Astrocyte (in vitro differentiated cells and primary cell): ENCODE measurements at regions not wholly inside any gene's neighbourhood (a gene's known extent, or its start where the extent isn't known, plus 50 kb on each side); places are given as distances from the start of the nearest gene placed in this dataset.

Experiments used
- DNase-seq: peaks from one replicate; pipeline ENCODE4 v3.0.0-alpha.2; 2010; ENCODE audit warnings: low read depth
- FAIRE-seq: peaks from 2 replicates; lab custom pipeline; 2011; peaks lifted over from hg19 to GRCh38; lab: Jason Lieb, UNC
- H2AFZ ChIP-seq: 2 replicates; pipeline ENCODE4 v1.6.0; 2012; ENCODE audit warnings: low read depth, low read length, inconsistent platforms
- H3K27ac ChIP-seq: 2 replicates; pipeline ENCODE4 v1.5.1; 2011; ENCODE audit warnings: low read depth, low read length, inconsistent platforms
- H3K27me3 ChIP-seq: 2 replicates; pipeline ENCODE4 v1.6.0; 2011; ENCODE audit warnings: low read length, inconsistent platforms; ENCODE audit not compliant: insufficient read depth
- H3K36me3 ChIP-seq: 2 replicates; pipeline ENCODE4 v1.5.1; 2011; ENCODE audit warnings: low read length, inconsistent platforms; ENCODE audit not compliant: insufficient read depth
- H3K4me1 ChIP-seq: 2 replicates; pipeline ENCODE4 v1.5.1; 2011; ENCODE audit warnings: low read length, inconsistent platforms; ENCODE audit not compliant: insufficient read depth
- H3K4me2 ChIP-seq: 2 replicates; pipeline ENCODE4 v1.6.0; 2012; ENCODE audit warnings: low read length, inconsistent platforms
- H3K4me3 ChIP-seq: 2 replicates; pipeline ENCODE4 v1.5.1; 2011; ENCODE audit warnings: low read depth, mild to moderate bottlenecking, low read length, inconsistent platforms; ENCODE audit not compliant: insufficient read depth
- H3K79me2 ChIP-seq: 2 replicates; pipeline ENCODE4 v1.6.0; 2012; ENCODE audit warnings: mild to moderate bottlenecking, low read length, inconsistent platforms; ENCODE audit not compliant: insufficient read depth
- H3K9ac ChIP-seq: 2 replicates; pipeline ENCODE4 v1.6.0; 2012; ENCODE audit warnings: mild to moderate bottlenecking, low read length, inconsistent platforms
- H3K9me3 ChIP-seq: 2 replicates; pipeline ENCODE4 v1.5.1; 2012; ENCODE audit warnings: low read depth, mild to moderate bottlenecking, low read length, inconsistent platforms; ENCODE audit not compliant: insufficient read depth
- H4K20me1 ChIP-seq: 2 replicates; pipeline ENCODE4 v1.6.0; 2012; ENCODE audit warnings: low read length, inconsistent platforms; ENCODE audit not compliant: insufficient read depth
- H3K27ac Mint-ChIP-seq: one replicate; pipeline ENCODE4 v1.8.0; 2021; ENCODE audit warnings: mild to moderate bottlenecking, mixed read lengths; ENCODE audit not compliant: unreplicated experiment
- H3K27me3 Mint-ChIP-seq: one replicate; pipeline ENCODE4 v1.8.0; 2021; ENCODE audit warnings: low read depth, mixed read lengths; ENCODE audit not compliant: unreplicated experiment
- H3K36me3 Mint-ChIP-seq: one replicate; pipeline ENCODE4 v1.8.0; 2021; ENCODE audit warnings: low read depth, mixed read lengths; ENCODE audit not compliant: unreplicated experiment
- H3K4me1 Mint-ChIP-seq: one replicate; pipeline ENCODE4 v1.8.0; 2021; ENCODE audit warnings: low read depth, mixed read lengths; ENCODE audit not compliant: unreplicated experiment
- H3K4me3 Mint-ChIP-seq: one replicate; pipeline ENCODE4 v1.8.0; 2021; ENCODE audit warnings: mild to moderate bottlenecking, moderate library complexity, mixed read lengths; ENCODE audit not compliant: unreplicated experiment
- H3K9me3 Mint-ChIP-seq: one replicate; pipeline ENCODE4 v1.8.0; 2021; ENCODE audit warnings: mild to moderate bottlenecking, mixed read lengths; ENCODE audit not compliant: unreplicated experiment
- CTCF ChIP-seq: IDR thresholded peaks from 2 replicates; pipeline ENCODE4 v1.5.1; 2011; ENCODE audit warnings: low read depth, mild to moderate bottlenecking, inconsistent platforms, low read length, moderate library complexity; ENCODE audit not compliant: insufficient read depth
- EZH2 ChIP-seq: IDR thresholded peaks from 2 replicates; pipeline ENCODE4 v1.6.1; 2012; ENCODE audit warnings: mild to moderate bottlenecking, low read length, inconsistent platforms; ENCODE audit not compliant: insufficient read depth

GRCh38 chr14:40368314-40368713 is 936.1 kb upstream of the FBXO33 start:
- H3K27me3 ChIP-seq = no peaks in the 10 kb centered on the region
- H3K9ac ChIP-seq = no peak overlapping the region
- no peak overlapping the region for H3K4me3 Mint-ChIP-seq
- no peaks in the 10 kb centered on the region for H3K9me3 ChIP-seq
- FAIRE-seq (no peak), DNase-seq (no peak)
- no peaks in the 10 kb centered on the region for H3K27me3 Mint-ChIP-seq
- no peak overlapping the region for H3K4me2 ChIP-seq
- no peaks in the 10 kb centered on the region for H3K79me2 ChIP-seq
- no peaks in the 10 kb centered on the region for H3K36me3 ChIP-seq
- no peaks in the 10 kb centered on the region for H4K20me1 ChIP-seq
- no peak overlapping the region for H3K27ac Mint-ChIP-seq
- H3K4me1 ChIP-seq = no peaks in the 10 kb centered on the region
- no peak overlapping the region for H2AFZ ChIP-seq
- H3K36me3 Mint-ChIP-seq = no peaks in the 10 kb centered on the region
- H3K9me3 Mint-ChIP-seq = no peaks in the 10 kb centered on the region
- no peak overlapping the region for H3K4me3 ChIP-seq
- no peak overlapping the region for H3K27ac ChIP-seq
- no peaks in the 10 kb centered on the region for H3K4me1 Mint-ChIP-seq
- TF ChIP-seq EZH2 (no peak), CTCF (no peak)

GRCh38 chr14:40367717-40368116 is 935.5 kb upstream of the FBXO33 start:
- Histone ChIP-seq H3K36me3 (no peaks in the 10 kb centered on the region), H3K9ac (no peak overlapping the region), H3K4me2 (no peak overlapping the region), H3K27ac (no peak overlapping the region), H4K20me1 (no peaks in the 10 kb centered on the region), H2AFZ (no peak overlapping the region), H3K9me3 (no peaks in the 10 kb centered on the region), H3K27me3 (no peaks in the 10 kb centered on the region), H3K4me1 (no peaks in the 10 kb centered on the region), H3K79me2 (no peaks in the 10 kb centered on the region), H3K4me3 (no peak overlapping the region)
- no peaks in the 10 kb centered on the region for H3K9me3 Mint-ChIP-seq
- FAIRE-seq (no peak), DNase-seq (no peak)
- H3K4me3 Mint-ChIP-seq = no peak overlapping the region
- H3K27me3 Mint-ChIP-seq = no peaks in the 10 kb centered on the region
- TF ChIP-seq EZH2 = no peak
- no peaks in the 10 kb centered on the region for H3K4me1 Mint-ChIP-seq
- H3K27ac Mint-ChIP-seq = no peak overlapping the region
- H3K36me3 Mint-ChIP-seq = no peaks in the 10 kb centered on the region

GRCh38 chr14:40365305-40365704 is 933.1 kb upstream of the FBXO33 start:
- Histone ChIP-seq H3K79me2 (no peaks in the 10 kb centered on the region), H3K4me1 (no peaks in the 10 kb centered on the region), H3K36me3 (no peaks in the 10 kb centered on the region), H3K27ac (no peak overlapping the region), H3K27me3 (no peaks in the 10 kb centered on the region), H3K4me2 (no peak overlapping the region), H3K9me3 (no peaks in the 10 kb centered on the region), H4K20me1 (no peaks in the 10 kb centered on the region), H2AFZ (no peak overlapping the region), H3K4me3 (no peak overlapping the region), H3K9ac (no peak overlapping the region)
- H3K36me3 Mint-ChIP-seq = no peaks in the 10 kb centered on the region
- no peak overlapping the region for H3K4me3 Mint-ChIP-seq
- FAIRE-seq (no peak), DNase-seq (no peak)
- TF ChIP-seq EZH2 = no peak
- TF ChIP-seq CTCF = no peak
- no peaks in the 10 kb centered on the region for H3K4me1 Mint-ChIP-seq
- no peaks in the 10 kb centered on the region for H3K27me3 Mint-ChIP-seq
- H3K27ac Mint-ChIP-seq = no peak overlapping the region
- peaks cover 2% of the 10 kb centered on the region for H3K9me3 Mint-ChIP-seq
